GM12878 (cell line): ENCODE measurements at regions not wholly inside any gene's neighbourhood (a gene's known extent, or its start where the extent isn't known, plus 50 kb on each side); places are given as distances from the start of the nearest gene placed in this dataset.
A peak's percentile ranks its signal among the peaks of the same experiment; 100 is the strongest.

Experiments used
- ATAC-seq: fragments of 200-7000 bp; cut with Tn5 transposase; 3 replicates; pipeline ENCODE4 v1.9.1; 2020; ENCODE audit warnings: mild to moderate bottlenecking, moderate library complexity
- BruUV-seq: library from RNA; stranded (reverse); fragments of 400-500 nt; replicated peaks from 2 replicates; lab custom pipeline; 2021; lab: Mats Ljungman, UMichigan
- CTCF ChIA-PET: fragments of 300-600 bp; sonication (Branson Sonifier 250); formaldehyde crosslinking; extraction: SDS; loops from one replicate; lab custom pipeline; 2021; ENCODE audit warnings: inconsistent platforms; lab: Yijun Ruan, JAX
- POLR2A ChIA-PET: fragments of 350-600 bp; formaldehyde crosslinking; extraction: SDS; loops from one replicate; lab custom pipeline; 2021; ENCODE audit warnings: inconsistent platforms; lab: Charles Lee
- RAD21 ChIA-PET: fragments of 300-600 bp; sonication (Branson Sonifier 250); formaldehyde crosslinking; loops from one replicate; lab custom pipeline; 2023; ENCODE audit warnings: antibody characterized with exemption; ENCODE audit not compliant: unreplicated experiment; lab: Charles Lee
- SMC1A ChIA-PET: fragments of 300-600 bp; sonication (Branson Sonifier 250); formaldehyde crosslinking; loops from one replicate; lab custom pipeline; 2023; ENCODE audit not compliant: unreplicated experiment, uncharacterized antibody; lab: Charles Lee
- DNase-seq: peaks from one replicate; pipeline ENCODE4 v3.0.0-alpha.2; 2011; ENCODE audit warnings: low read depth, low spot score
- FAIRE-seq: peaks from 3 replicates; lab custom pipeline; 2011; peaks lifted over from hg19 to GRCh38; lab: Jason Lieb, UNC
- H2AFZ ChIP-seq: 2 replicates; pipeline ENCODE4 v1.6.0; 2011; ENCODE audit warnings: low read depth, low read length, control low read depth; ENCODE audit not compliant: control insufficient read depth
- H3K27ac ChIP-seq: 2 replicates; pipeline ENCODE4 v1.5.1; 2011; ENCODE audit warnings: control low read depth; ENCODE audit not compliant: control insufficient read depth, insufficient read depth
- H3K27me3 ChIP-seq, 2 experiments: replicated peaks in 1 of 2; 2 replicates each; pipeline versions ENCODE4 v1.6.0 to v1.6.1; 2011; ENCODE audit warnings: low read length in 1 of 2; ENCODE audit not compliant: control insufficient read depth in 2 of 2, insufficient read depth in 2 of 2
- H3K36me3 ChIP-seq, 2 experiments: 2 replicates each; pipeline ENCODE4 v1.5.1; 2011; ENCODE audit warnings: low read length in 1 of 2; ENCODE audit not compliant: control insufficient read depth in 2 of 2, insufficient read depth in 2 of 2
- H3K4me1 ChIP-seq: 2 replicates; pipeline ENCODE4 v1.6.1; 2011; ENCODE audit warnings: mild to moderate bottlenecking, low read length, moderate library complexity, mixed read lengths; ENCODE audit not compliant: control insufficient read depth, insufficient read depth
- H3K4me2 ChIP-seq: 2 replicates; pipeline ENCODE4 v1.6.0; 2011; ENCODE audit warnings: control low read depth; ENCODE audit not compliant: control insufficient read depth, insufficient read depth
- H3K4me3 ChIP-seq: fragments of 200-600 bp; sonication (generic); 2 replicates; pipeline ENCODE4 v1.5.1; 2016
- H3K79me2 ChIP-seq: 2 replicates; pipeline ENCODE4 v1.6.0; 2011; ENCODE audit warnings: low read length; ENCODE audit not compliant: control insufficient read depth, insufficient read depth
- H3K9ac ChIP-seq: 2 replicates; pipeline ENCODE4 v1.8.0; 2011; ENCODE audit warnings: low read length, control low read depth, mixed read lengths; ENCODE audit not compliant: control insufficient read depth, insufficient read depth
- H3K9me3 ChIP-seq: replicated peaks from 3 replicates; pipeline ENCODE4 v1.5.1; 2011; ENCODE audit warnings: mild to moderate bottlenecking, low read length; ENCODE audit not compliant: control insufficient read depth, insufficient read depth
- H4K20me1 ChIP-seq: 2 replicates; pipeline ENCODE4 v1.6.0; 2011; ENCODE audit not compliant: control insufficient read depth, insufficient read depth
- E4F1 ChIP-seq: fragments of 450-650 bp; IDR thresholded peaks from 2 replicates; pipeline ENCODE4 v1.6.1; 2018; ENCODE audit warnings: borderline replicate concordance, mild to moderate bottlenecking; ENCODE audit not compliant: partially characterized antibody
- IRF4 ChIP-seq: IDR thresholded peaks from 2 replicates; pipeline ENCODE4 v1.6.1; 2011; ENCODE audit warnings: low read depth, low read length
- MTA3 ChIP-seq: IDR thresholded peaks from 2 replicates; pipeline ENCODE4 v1.6.1; 2012; ENCODE audit warnings: low read length, inconsistent platforms, borderline replicate concordance
- PML ChIP-seq: IDR thresholded peaks from 2 replicates; pipeline ENCODE4 v1.6.1; 2012; ENCODE audit warnings: low read length, inconsistent platforms
- POLR2A ChIP-seq: IDR thresholded peaks from 2 replicates; pipeline ENCODE4 v1.6.1; 2011; ENCODE audit warnings: low read depth, mild to moderate bottlenecking, low read length
- RELA ChIP-seq: fragments of 450-650 bp; IDR thresholded peaks from 2 replicates; pipeline ENCODE4 v1.8.0; 2014; ENCODE audit warnings: borderline replicate concordance; ENCODE audit not compliant: partially characterized antibody
- SPI1 ChIP-seq: IDR thresholded peaks from 2 replicates; pipeline ENCODE4 v1.6.1; 2011; ENCODE audit warnings: low read depth, mild to moderate bottlenecking, low read length, moderate library complexity, borderline replicate concordance; ENCODE audit not compliant: insufficient read depth
- SREBF2 ChIP-seq: IDR thresholded peaks from 2 replicates; pipeline ENCODE4 v1.6.1; 2012; ENCODE audit warnings: mild to moderate bottlenecking, low read length
- TAF1 ChIP-seq: IDR thresholded peaks from 2 replicates; pipeline ENCODE4 v1.6.1; 2011; ENCODE audit warnings: mild to moderate bottlenecking, low read depth, low read length, borderline replicate concordance
- TCF7 ChIP-seq: IDR thresholded peaks from 2 replicates; pipeline ENCODE4 v1.6.1; 2014; ENCODE audit warnings: antibody characterized with exemption, borderline replicate concordance
- ZBTB4 ChIP-seq: fragments of 450-650 bp; formaldehyde crosslinking; IDR thresholded peaks from 2 replicates; pipeline ENCODE4 v1.4.0; 2022; ENCODE audit warnings: mild to moderate bottlenecking, moderate library complexity
- ZNF24 ChIP-seq: fragments of 450-650 bp; IDR thresholded peaks from 2 replicates; pipeline ENCODE4 v1.6.1; 2017; ENCODE audit warnings: antibody characterized with exemption, mild to moderate bottlenecking
- WGBS: methylation state at CpG from one replicate; pipeline ENCODE4 v1.1.6; 2016; ENCODE audit warnings: low lambda C conversion rate; ENCODE audit not compliant: insufficient replicate concordance, insufficient coverage; ENCODE audit errors: missing lambda C conversion rate; 5-methylcytosine and 5-hydroxymethylcytosine counted together
- in situ Hi-C: fragments of 300-500 bp; cut with MboI; formaldehyde crosslinking; loops from 9 replicates; pipeline ENCODE4 v1.14.3; 2018; ENCODE audit warnings: mixed read lengths
- intact Hi-C: fragments of 100-400 bp; cut with micrococcal nuclease; formaldehyde crosslinking; loops from one replicate; pipeline ENCODE4 v1.14.2; 2022; ENCODE audit not compliant: unreplicated experiment
- TF ChIP-seq, protein P1 (sequence below): fragments of 450-650 bp; IDR thresholded peaks from 2 replicates; pipeline ENCODE4 v1.6.1; 2017; ENCODE audit warnings: antibody characterized with exemption, mild to moderate bottlenecking, moderate library complexity
- TF ChIP-seq, protein P2 (sequence below): IDR thresholded peaks from 2 replicates; pipeline ENCODE4 v1.6.1; 2011; ENCODE audit warnings: low read depth, mild to moderate bottlenecking, low read length, moderate library complexity, borderline replicate concordance; ENCODE audit errors: extremely low read depth
- TF ChIP-seq, protein P3 (sequence below): fragments of 450-650 bp; IDR thresholded peaks from 2 replicates; pipeline ENCODE4 v1.6.1; 2016; ENCODE audit warnings: mild to moderate bottlenecking

GRCh38 chr12:14190694-14191093, 174.8 kb upstream of the ATF7IP start:
- Histone ChIP-seq H3K27me3 (no peaks in the 10 kb centered on the region), H3K4me1 (no peaks in the 10 kb centered on the region), H3K79me2 (no peaks in the 10 kb centered on the region), H3K36me3 (no peaks in the 10 kb centered on the region), H4K20me1 (no peaks in the 10 kb centered on the region), H3K9ac (no peak overlapping the region), H3K9me3 (no peaks in the 10 kb centered on the region; the same call in 1 of the 3 replicates), H3K27ac (no peak overlapping the region), H3K4me2 (no peak overlapping the region), H3K4me3 (no peak overlapping the region), H2AFZ (no peak overlapping the region)
- in situ Hi-C loops (no loop called here), intact Hi-C loops (no loop called here)
- no TSS peak for BruUV-seq
- POLR2A ChIA-PET: no interaction called here
- SMC1A ChIA-PET: interaction anchor here (1.1 kb wide), 1 partner anchor 10 kb away, joined by 4 read pairs; no protein-coding TSS in a partner anchor
- FAIRE-seq (peak; percentile 23), DNase-seq (no peak), ATAC-seq (no peak)
- RAD21 ChIA-PET: no interaction called here
- CTCF ChIA-PET: no interaction called here
- WGBS: 0% methylated on average over 1 of the region's 1 CpG
- TF ChIP-seq SREBF2 (no peak), RELA (no peak), TAF1 (no peak), IRF4 (no peak), SPI1 (no peak), E4F1 (no peak), MTA3 (no peak), ZNF24 (no peak), POLR2A (no peak), ZBTB4 (CRISPR knock-in tag) (no peak), TCF7 (no peak), PML (no peak)
- TF ChIP-seq, protein P1, sequence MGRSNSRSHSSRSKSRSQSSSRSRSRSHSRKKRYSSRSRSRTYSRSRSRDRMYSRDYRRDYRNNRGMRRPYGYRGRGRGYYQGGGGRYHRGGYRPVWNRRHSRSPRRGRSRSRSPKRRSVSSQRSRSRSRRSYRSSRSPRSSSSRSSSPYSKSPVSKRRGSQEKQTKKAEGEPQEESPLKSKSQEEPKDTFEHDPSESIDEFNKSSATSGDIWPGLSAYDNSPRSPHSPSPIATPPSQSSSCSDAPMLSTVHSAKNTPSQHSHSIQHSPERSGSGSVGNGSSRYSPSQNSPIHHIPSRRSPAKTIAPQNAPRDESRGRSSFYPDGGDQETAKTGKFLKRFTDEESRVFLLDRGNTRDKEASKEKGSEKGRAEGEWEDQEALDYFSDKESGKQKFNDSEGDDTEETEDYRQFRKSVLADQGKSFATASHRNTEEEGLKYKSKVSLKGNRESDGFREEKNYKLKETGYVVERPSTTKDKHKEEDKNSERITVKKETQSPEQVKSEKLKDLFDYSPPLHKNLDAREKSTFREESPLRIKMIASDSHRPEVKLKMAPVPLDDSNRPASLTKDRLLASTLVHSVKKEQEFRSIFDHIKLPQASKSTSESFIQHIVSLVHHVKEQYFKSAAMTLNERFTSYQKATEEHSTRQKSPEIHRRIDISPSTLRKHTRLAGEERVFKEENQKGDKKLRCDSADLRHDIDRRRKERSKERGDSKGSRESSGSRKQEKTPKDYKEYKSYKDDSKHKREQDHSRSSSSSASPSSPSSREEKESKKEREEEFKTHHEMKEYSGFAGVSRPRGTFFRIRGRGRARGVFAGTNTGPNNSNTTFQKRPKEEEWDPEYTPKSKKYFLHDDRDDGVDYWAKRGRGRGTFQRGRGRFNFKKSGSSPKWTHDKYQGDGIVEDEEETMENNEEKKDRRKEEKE: no peak
- TF ChIP-seq, protein P2, sequence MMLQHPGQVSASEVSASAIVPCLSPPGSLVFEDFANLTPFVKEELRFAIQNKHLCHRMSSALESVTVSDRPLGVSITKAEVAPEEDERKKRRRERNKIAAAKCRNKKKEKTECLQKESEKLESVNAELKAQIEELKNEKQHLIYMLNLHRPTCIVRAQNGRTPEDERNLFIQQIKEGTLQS: no peak
- TF ChIP-seq, protein P3, sequence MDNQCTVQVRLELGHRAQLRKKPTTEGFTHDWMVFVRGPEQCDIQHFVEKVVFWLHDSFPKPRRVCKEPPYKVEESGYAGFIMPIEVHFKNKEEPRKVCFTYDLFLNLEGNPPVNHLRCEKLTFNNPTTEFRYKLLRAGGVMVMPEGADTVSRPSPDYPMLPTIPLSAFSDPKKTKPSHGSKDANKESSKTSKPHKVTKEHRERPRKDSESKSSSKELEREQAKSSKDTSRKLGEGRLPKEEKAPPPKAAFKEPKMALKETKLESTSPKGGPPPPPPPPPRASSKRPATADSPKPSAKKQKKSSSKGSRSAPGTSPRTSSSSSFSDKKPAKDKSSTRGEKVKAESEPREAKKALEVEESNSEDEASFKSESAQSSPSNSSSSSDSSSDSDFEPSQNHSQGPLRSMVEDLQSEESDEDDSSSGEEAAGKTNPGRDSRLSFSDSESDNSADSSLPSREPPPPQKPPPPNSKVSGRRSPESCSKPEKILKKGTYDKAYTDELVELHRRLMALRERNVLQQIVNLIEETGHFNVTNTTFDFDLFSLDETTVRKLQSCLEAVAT: no peak
